A549 (cell line): ENCODE measurements at regions not wholly inside any gene's neighbourhood (a gene's known extent, or its start where the extent isn't known, plus 50 kb on each side); places are given as distances from the start of the nearest gene placed in this dataset.

ENCODE experiments used
- ATAC-seq, 2 experiments: fragments of 200-7000 bp in 1 of 2; fragments of >200 bp in 1 of 2; cut with Nextera tagmentation in 1 of 2; cut with Tn5 transposase in 1 of 2; 3 replicates each; pipeline versions ENCODE4 v1.8.0 to v1.9.1; 2018 to 2020; ENCODE audit warnings: mild to moderate bottlenecking in 1 of 2, moderate library complexity in 1 of 2
- CTCF ChIA-PET: fragments of 300-600 bp; sonication (Branson Sonifier 250); formaldehyde crosslinking; extraction: SDS; loops from one replicate; lab custom pipeline; 2021; ENCODE audit warnings: antibody characterized with exemption, inconsistent platforms; lab: Yijun Ruan, JAX
- POLR2A ChIA-PET: fragments of 350-600 bp; formaldehyde crosslinking; extraction: SDS; loops from one replicate; lab custom pipeline; 2021; ENCODE audit warnings: antibody characterized with exemption, inconsistent platforms; lab: Yijun Ruan, JAX
- DNase-seq, 2 experiments: peaks; one replicate each; pipeline versions ENCODE4 v3.0.0 to v3.0.0-alpha.2; 2011 to 2016; ENCODE audit warnings: low read depth in 1 of 2, low spot score in 1 of 2
- FAIRE-seq: peaks from 2 replicates; lab custom pipeline; 2011; peaks lifted over from hg19 to GRCh38; lab: Jason Lieb, UNC
- H3K27ac ChIP-seq, 2 experiments: fragments of >200 bp; sonication (Bioruptor Twin); formaldehyde crosslinking; 3 replicates each; pipeline ENCODE4 v1.5.1; 2016 to 2017
- H3K4me1 ChIP-seq: fragments of >200 bp; sonication (Bioruptor Twin); formaldehyde crosslinking; 3 replicates; pipeline ENCODE4 v1.6.1; 2016
- H3K4me2 ChIP-seq: fragments of >200 bp; sonication (Bioruptor Twin); formaldehyde crosslinking; 3 replicates; pipeline ENCODE4 v1.6.1; 2016
- H3K4me3 ChIP-seq: fragments of >200 bp; sonication (Bioruptor Twin); formaldehyde crosslinking; 3 replicates; pipeline ENCODE4 v1.5.1; 2016
- H3K9me3 ChIP-seq: fragments of >200 bp; sonication (Bioruptor Twin); formaldehyde crosslinking; 3 replicates; pipeline ENCODE4 v1.6.1; 2016
- ATOH8 ChIP-seq: fragments of 250-450 bp; sonication (Bioruptor Pico); IDR thresholded peaks from 2 replicates; pipeline ENCODE4 v1.5.0; 2020; ENCODE audit warnings: low read depth, mild to moderate bottlenecking, moderate library complexity
- BCL3 ChIP-seq: fragments of >200 bp; sonication (Bioruptor Twin); formaldehyde crosslinking; IDR thresholded peaks from 3 replicates; pipeline ENCODE4 v1.6.1; 2016
- BHLHE40 ChIP-seq: IDR thresholded peaks from 2 replicates; pipeline ENCODE4 v1.6.1; 2012; ENCODE audit warnings: low read depth, low read length, inconsistent platforms
- CBX2 ChIP-seq: fragments of 200-600 bp; sonication (generic); IDR thresholded peaks from 2 replicates; pipeline ENCODE4 v1.6.1; 2016; ENCODE audit warnings: low read depth, mild to moderate bottlenecking, borderline replicate concordance
- CEBPB ChIP-seq, 2 experiments: fragments of >200 bp in 1 of 2; sonication (Bioruptor Twin) in 1 of 2; formaldehyde crosslinking in 1 of 2; IDR thresholded peaks; 2 replicates each; pipeline ENCODE4 v1.6.1; 2012 to 2016
- EHF ChIP-seq: fragments of 250-450 bp; sonication (Bioruptor Pico); IDR thresholded peaks from 2 replicates; pipeline ENCODE4 v1.5.0; 2020; ENCODE audit warnings: mild to moderate bottlenecking
- EP300 ChIP-seq, 2 experiments: fragments of >200 bp; sonication (Bioruptor Twin); formaldehyde crosslinking; IDR thresholded peaks; 2 replicates in 1 of 2; 3 replicates in 1 of 2; pipeline ENCODE4 v1.6.1; 2016 to 2017
- ESRRA ChIP-seq: fragments of 150-350 bp; IDR thresholded peaks from 2 replicates; pipeline ENCODE4 v1.6.1; 2014; ENCODE audit warnings: mild to moderate bottlenecking, low read length, borderline replicate concordance
- FOSL2 ChIP-seq, 2 experiments: fragments of 450-650 bp in 1 of 2; fragments of >200 bp in 1 of 2; sonication (Bioruptor Twin) in 1 of 2; formaldehyde crosslinking; IDR thresholded peaks; 2 replicates each; pipeline versions ENCODE4 v1.5.0 to v1.6.1; 2016 to 2020; ENCODE audit warnings: mild to moderate bottlenecking in 1 of 2, moderate library complexity in 1 of 2
- FOXS1 ChIP-seq: fragments of 250-450 bp; sonication (Bioruptor Pico); IDR thresholded peaks from 2 replicates; pipeline ENCODE4 v1.5.0; 2020; ENCODE audit warnings: mild to moderate bottlenecking, moderate library complexity
- GATA3 ChIP-seq: IDR thresholded peaks from 2 replicates; pipeline ENCODE4 v1.6.1; 2012; ENCODE audit warnings: borderline replicate concordance
- HDAC2 ChIP-seq: fragments of 200-600 bp; sonication (generic); IDR thresholded peaks from 2 replicates; pipeline ENCODE4 v1.6.1; 2016
- HOXA7 ChIP-seq: fragments of 250-450 bp; sonication (Bioruptor Pico); IDR thresholded peaks from 2 replicates; pipeline ENCODE4 v1.5.0; 2020; ENCODE audit warnings: mild to moderate bottlenecking, moderate library complexity
- JUN ChIP-seq, 2 experiments: fragments of >200 bp; sonication (Bioruptor Twin); formaldehyde crosslinking; IDR thresholded peaks; 2 replicates in 1 of 2; 3 replicates in 1 of 2; pipeline ENCODE4 v1.6.1; 2016 to 2017
- KDM1A ChIP-seq: fragments of 200-600 bp; sonication (generic); IDR thresholded peaks from 2 replicates; pipeline ENCODE4 v1.6.1; 2016; ENCODE audit warnings: low read depth, mild to moderate bottlenecking
- MAFK ChIP-seq: fragments of 450-650 bp; IDR thresholded peaks from 2 replicates; pipeline ENCODE4 v1.6.1; 2014; ENCODE audit not compliant: partially characterized antibody
- MYC ChIP-seq: IDR thresholded peaks from 2 replicates; pipeline ENCODE4 v1.6.1; 2012; ENCODE audit warnings: mild to moderate bottlenecking, inconsistent platforms, low read length, improper control_type of control experiment, borderline replicate concordance
- POLR2AphosphoS2 ChIP-seq: conservative IDR thresholded peaks from 2 replicates; pipeline ENCODE4 v1.6.1; 2012; ENCODE audit warnings: low read length, improper control_type of control experiment, inconsistent platforms
- RAD21 ChIP-seq, 2 experiments: fragments of >200 bp in 1 of 2; sonication (Bioruptor Twin) in 1 of 2; formaldehyde crosslinking in 1 of 2; IDR thresholded peaks in 1 of 2; conservative IDR thresholded peaks in 1 of 2; 2 replicates in 1 of 2; 3 replicates in 1 of 2; pipeline ENCODE4 v1.6.1; 2012 to 2018; ENCODE audit warnings: inconsistent platforms in 1 of 2
- RARB ChIP-seq: fragments of 250-450 bp; sonication (Bioruptor Pico); IDR thresholded peaks from 2 replicates; pipeline ENCODE4 v1.8.0; 2021; ENCODE audit warnings: mild to moderate bottlenecking, moderate library complexity
- RFX5 ChIP-seq: fragments of 450-650 bp; IDR thresholded peaks from 2 replicates; pipeline ENCODE4 v1.7.1; 2014; ENCODE audit warnings: antibody characterized with exemption, mild to moderate bottlenecking, moderate library complexity
- SREBF2 ChIP-seq: fragments of 450-650 bp; IDR thresholded peaks from 2 replicates; pipeline ENCODE4 v1.6.1; 2014; ENCODE audit warnings: mild to moderate bottlenecking, moderate library complexity
- ZC3H11A ChIP-seq: fragments of 450-650 bp; IDR thresholded peaks from 2 replicates; pipeline ENCODE4 v1.6.1; 2014; ENCODE audit warnings: antibody characterized with exemption, mild to moderate bottlenecking
- ZFP36 ChIP-seq: fragments of 450-650 bp; IDR thresholded peaks from 2 replicates; pipeline ENCODE4 v1.6.1; 2014; ENCODE audit warnings: borderline replicate concordance; ENCODE audit not compliant: partially characterized antibody
- ZNF302 ChIP-seq: fragments of 250-450 bp; sonication (Bioruptor Pico); IDR thresholded peaks from 2 replicates; pipeline ENCODE4 v1.9.0; 2021; ENCODE audit warnings: inconsistent platforms, mild to moderate bottlenecking, moderate library complexity
- WGBS: methylation state at CpG from one replicate; pipeline ENCODE4 v1.1.6; 2017; ENCODE audit errors: missing lambda C conversion rate; 5-methylcytosine and 5-hydroxymethylcytosine counted together
- TF ChIP-seq, protein P1 (sequence below): fragments of 250-450 bp; sonication (Bioruptor Pico); IDR thresholded peaks from 2 replicates; pipeline ENCODE4 v1.5.0; 2021; ENCODE audit warnings: mild to moderate bottlenecking, moderate library complexity, borderline replicate concordance
- TF ChIP-seq, protein P2 (sequence below): IDR thresholded peaks from 2 replicates; pipeline ENCODE4 v1.6.1; 2012; ENCODE audit warnings: low read depth, borderline replicate concordance

DNA sequence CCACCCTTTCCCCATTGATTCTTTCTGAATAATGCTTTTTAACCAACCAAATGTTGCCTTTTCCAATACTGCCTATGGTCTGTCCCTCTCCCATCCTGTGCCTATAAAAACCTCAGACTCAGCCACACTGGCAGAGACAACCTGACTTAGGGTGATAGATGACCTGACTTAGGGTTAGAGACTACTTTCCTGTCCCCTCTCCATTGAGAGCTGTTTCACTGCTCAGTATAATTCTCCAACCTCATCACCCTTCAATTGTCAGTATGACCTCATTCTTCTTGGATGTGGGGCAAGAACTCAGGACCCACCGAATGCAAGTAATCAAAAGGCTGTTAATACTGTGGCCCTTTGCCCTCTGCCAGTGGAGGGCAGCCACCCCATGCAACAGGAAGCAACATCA lies 182.3 kb upstream of the STK17B start:
- H3K4me3 ChIP-seq = no peak overlapping the region
- CTCF ChIA-PET = interaction anchor here (1.2 kb wide), 1 partner anchor 275 kb away, joined by 3 read pairs; no protein-coding TSS in a partner anchor
- H3K4me2 ChIP-seq = no peak overlapping the region
- no peak overlapping the region for H3K27ac ChIP-seq
- POLR2A ChIA-PET = no interaction called here
- no peak for TF ChIP-seq RARB (CRISPR knock-in tag)
- 73% methylated on average over 1 of the region's 1 CpG for WGBS
- ATAC-seq = no peak
- H3K9me3 ChIP-seq = no peaks in the 10 kb centered on the region
- DNase-seq = no peak
- FAIRE-seq = no peak
- H3K4me1 ChIP-seq = no peaks in the 10 kb centered on the region

- Histone ChIP-seq H3K27ac (no peak overlapping the region), H3K4me2 (no peak overlapping the region), H3K9me3 (no peaks in the 10 kb centered on the region), H3K4me3 (no peak overlapping the region), H3K4me1 (no peaks in the 10 kb centered on the region)
- POLR2A ChIA-PET = no interaction called here
- no peak for TF ChIP-seq RAD21 (conservative IDR thresholded peaks at IDR 0.05 in 1 of 2, IDR thresholded peaks at IDR 0.05 in 1 of 2)
- no peak for TF ChIP-seq ZC3H11A
- no peak for TF ChIP-seq CBX2
- TF ChIP-seq EP300 (IDR thresholded peaks at IDR 0.05) = no peak
- TF ChIP-seq GATA3 = no peak
- no peak for TF ChIP-seq ESRRA
- TF ChIP-seq FOSL2 (IDR thresholded peaks at IDR 0.05) = no peak
- TF ChIP-seq FOSL2 (CRISPR knock-in tag; IDR thresholded peaks at IDR 0.05) = no peak
- TF ChIP-seq BCL3 = no peak
- no peak for FAIRE-seq
- CTCF ChIA-PET = interaction anchor here (1.2 kb wide), 1 partner anchor 276 kb away, joined by 3 read pairs; no protein-coding TSS in a partner anchor
- DNase-seq = no peak
- WGBS = 96% methylated on average over 4 of the region's 4 CpGs
- no peak for ATAC-seq
These were observed 182.8 kb upstream of the STK17B start for GRCh38 chr2:196354186-196354585.

- DNase-seq = no peak
- CTCF ChIA-PET = interaction anchor here (1.1 kb wide), 1 partner anchor 24 kb away, joined by 3 read pairs; no protein-coding TSS in a partner anchor
- no peak for ATAC-seq
- no peak for TF ChIP-seq HOXA7 (CRISPR knock-in tag)
- no peak for TF ChIP-seq MYC
- no peak for TF ChIP-seq JUN (IDR thresholded peaks at IDR 0.05)
- TF ChIP-seq ZNF302 (CRISPR knock-in tag) = no peak
- no peak for TF ChIP-seq KDM1A
- TF ChIP-seq, protein P1, sequence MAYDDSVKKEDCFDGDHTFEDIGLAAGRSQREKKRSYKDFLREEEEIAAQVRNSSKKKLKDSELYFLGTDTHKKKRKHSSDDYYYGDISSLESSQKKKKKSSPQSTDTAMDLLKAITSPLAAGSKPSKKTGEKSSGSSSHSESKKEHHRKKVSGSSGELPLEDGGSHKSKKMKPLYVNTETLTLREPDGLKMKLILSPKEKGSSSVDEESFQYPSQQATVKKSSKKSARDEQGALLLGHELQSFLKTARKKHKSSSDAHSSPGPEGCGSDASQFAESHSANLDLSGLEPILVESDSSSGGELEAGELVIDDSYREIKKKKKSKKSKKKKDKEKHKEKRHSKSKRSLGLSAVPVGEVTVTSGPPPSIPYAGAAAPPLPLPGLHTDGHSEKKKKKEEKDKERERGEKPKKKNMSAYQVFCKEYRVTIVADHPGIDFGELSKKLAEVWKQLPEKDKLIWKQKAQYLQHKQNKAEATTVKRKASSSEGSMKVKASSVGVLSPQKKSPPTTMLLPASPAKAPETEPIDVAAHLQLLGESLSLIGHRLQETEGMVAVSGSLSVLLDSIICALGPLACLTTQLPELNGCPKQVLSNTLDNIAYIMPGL (CRISPR knock-in tag) = no peak
- TF ChIP-seq HDAC2 = no peak
- no peak for TF ChIP-seq EHF (CRISPR knock-in tag)
- no peak for TF ChIP-seq MAFK
- no peak for TF ChIP-seq ZFP36
- WGBS = 82% methylated on average over 4 of the region's 4 CpGs
- Histone ChIP-seq H3K9me3 (no peaks in the 10 kb centered on the region), H3K27ac (no peak overlapping the region), H3K4me2 (no peak overlapping the region), H3K4me1 (no peaks in the 10 kb centered on the region), H3K4me3 (no peak overlapping the region)
- POLR2A ChIA-PET = no interaction called here
- no peak for FAIRE-seq
These were observed 185.0 kb upstream of the STK17B start for GRCh38 chr2:196356332-196356731.

- ChIA-PET POLR2A (no interaction called here), CTCF (interaction anchor here (1.2 to 2.1 kb wide), 2 partner anchors 63 to 93 kb away, joined by 3 to 5 read pairs; no protein-coding TSS in a partner anchor)
- Histone ChIP-seq H3K4me3 (no peak overlapping the region), H3K4me1 (no peaks in the 10 kb centered on the region), H3K27ac (no peak overlapping the region), H3K4me2 (no peak overlapping the region), H3K9me3 (no peaks in the 10 kb centered on the region)
- TF ChIP-seq BCL3 (no peak), ATOH8 (CRISPR knock-in tag) (no peak), RFX5 (no peak), FOXS1 (CRISPR knock-in tag) (no peak), POLR2AphosphoS2 (no peak), MAFK (no peak), CEBPB (IDR thresholded peaks at IDR 0.05) (no peak), SREBF2 (no peak), BHLHE40 (no peak)
- TF ChIP-seq, protein P2, sequence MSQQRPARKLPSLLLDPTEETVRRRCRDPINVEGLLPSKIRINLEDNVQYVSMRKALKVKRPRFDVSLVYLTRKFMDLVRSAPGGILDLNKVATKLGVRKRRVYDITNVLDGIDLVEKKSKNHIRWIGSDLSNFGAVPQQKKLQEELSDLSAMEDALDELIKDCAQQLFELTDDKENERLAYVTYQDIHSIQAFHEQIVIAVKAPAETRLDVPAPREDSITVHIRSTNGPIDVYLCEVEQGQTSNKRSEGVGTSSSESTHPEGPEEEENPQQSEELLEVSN = no peak
- ATAC-seq (no peak), FAIRE-seq (no peak), DNase-seq (no peak)
These were observed 189.3 kb upstream of the STK17B start for GRCh38 chr2:196360650-196361049.
